ENCODE measurements at regions not wholly inside any gene's neighbourhood (a gene's known extent, or its start where the extent isn't known, plus 50 kb on each side); places are given as distances from the start of the nearest gene placed in this dataset.

DNA sequence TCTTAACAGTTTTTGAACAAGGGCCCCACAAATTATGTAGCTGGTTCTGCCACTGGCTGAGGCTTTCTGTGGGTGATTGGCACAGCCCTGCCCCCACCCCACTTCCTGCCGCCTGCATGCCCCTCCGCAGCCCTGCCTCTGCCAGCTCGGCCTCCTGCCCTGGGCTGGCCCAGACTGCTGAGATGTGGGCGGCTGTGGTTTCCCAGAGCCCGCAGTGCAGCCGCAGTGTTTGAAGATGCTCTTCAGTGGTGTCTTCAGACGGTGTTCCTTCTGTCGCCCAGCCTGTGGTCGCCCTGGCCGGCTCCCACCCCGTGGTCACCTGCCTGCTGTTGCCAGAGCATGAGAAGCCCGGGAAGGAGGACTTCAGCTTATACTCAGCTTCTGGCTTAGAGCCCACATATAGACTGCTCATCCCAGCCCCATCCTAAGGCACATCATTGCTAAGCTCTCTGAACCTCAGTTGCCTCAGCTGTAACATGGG is 154.3 kb downstream of the VEGFA start:
- in situ Hi-C loops (cut with HindIII; ENCODE audit: low sequenced_read_pairs) = no loop called here

DNA sequence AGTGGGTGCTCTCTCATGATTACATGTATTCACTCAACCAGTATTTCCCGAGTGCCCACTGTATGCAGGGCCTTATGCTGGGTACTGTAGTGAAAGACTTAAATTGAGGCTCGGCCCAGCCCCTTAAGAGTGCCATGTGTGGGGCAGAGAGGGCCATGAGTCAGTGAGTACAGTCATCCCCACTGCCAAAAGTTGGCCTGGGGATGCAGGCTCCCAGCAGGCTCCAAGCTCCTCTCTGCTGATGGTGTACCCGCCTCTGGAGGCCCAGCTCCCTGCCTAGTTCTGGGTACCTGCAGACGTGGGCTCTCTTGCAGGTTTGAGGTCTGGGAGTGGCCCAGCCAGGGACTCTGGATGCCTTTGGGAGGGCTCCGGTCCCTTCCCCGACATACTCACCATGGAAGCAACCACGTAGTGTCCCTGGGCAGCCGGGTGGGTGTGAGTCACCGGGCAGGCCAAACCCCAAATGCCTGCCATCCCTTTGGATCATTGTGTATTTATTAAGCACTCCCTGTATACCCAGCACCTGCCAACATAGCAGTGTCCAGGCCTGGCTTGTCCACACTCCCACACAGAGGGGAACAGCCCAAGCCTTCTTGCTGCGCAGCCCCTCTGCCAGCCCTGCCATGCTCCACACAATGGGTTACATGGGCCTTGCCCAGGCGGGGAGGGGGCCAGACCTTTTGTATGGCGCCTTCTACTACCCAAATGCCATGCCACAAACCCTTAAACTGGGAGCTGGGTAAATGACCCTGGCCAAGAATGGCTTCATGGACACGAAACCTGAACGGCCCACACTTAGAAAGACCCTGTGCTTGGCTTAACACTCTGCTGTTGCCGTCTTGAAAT is 153.6 kb downstream of the VEGFA start:
- in situ Hi-C loops (cut with HindIII; ENCODE audit: low sequenced_read_pairs) = no loop called here

DNA sequence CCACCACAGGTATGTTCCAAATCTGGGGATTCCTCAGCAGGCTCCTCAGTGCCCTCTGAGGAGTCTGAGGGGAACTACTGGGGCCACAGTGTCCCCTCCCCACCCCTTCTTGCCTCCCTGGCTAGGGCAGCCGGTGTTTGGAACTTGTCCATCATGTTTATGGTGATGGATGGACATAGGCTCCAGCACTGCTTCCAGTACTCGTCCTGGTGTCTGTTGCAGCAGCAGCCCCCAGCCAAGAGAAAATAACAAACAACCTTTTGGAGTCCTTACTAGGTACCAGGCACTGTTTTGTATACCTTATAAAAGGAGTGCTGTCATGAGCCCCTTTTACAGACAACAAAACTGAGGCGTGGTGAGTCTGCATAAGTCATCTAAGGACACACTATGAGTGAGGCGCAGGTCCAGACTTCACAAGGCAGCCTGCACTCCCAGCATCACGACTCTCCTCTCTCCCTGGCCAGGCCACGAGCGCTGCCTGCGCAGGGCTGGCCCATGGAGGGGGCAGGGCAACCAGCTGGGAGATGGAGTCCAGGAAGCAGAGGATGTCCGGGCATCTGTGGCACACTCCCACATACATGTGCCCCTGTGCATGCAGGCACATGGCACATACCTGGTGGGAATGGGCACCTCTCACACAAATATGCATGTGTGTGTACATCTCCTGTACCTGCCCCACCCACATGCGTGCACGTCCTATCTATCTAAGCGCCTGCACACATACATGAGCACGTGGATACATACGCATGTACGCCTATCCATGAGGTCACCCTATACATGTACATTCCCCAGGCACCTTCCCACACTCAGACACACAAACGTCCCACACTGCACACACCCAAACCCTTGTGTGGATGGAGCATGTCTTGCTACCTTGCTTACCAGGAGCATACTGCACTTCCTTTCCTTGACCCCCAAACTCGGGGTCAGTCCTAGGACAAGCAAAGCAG is 152.7 kb downstream of the VEGFA start:
- in situ Hi-C loops (cut with HindIII; ENCODE audit: low sequenced_read_pairs) = no loop called here

DNA sequence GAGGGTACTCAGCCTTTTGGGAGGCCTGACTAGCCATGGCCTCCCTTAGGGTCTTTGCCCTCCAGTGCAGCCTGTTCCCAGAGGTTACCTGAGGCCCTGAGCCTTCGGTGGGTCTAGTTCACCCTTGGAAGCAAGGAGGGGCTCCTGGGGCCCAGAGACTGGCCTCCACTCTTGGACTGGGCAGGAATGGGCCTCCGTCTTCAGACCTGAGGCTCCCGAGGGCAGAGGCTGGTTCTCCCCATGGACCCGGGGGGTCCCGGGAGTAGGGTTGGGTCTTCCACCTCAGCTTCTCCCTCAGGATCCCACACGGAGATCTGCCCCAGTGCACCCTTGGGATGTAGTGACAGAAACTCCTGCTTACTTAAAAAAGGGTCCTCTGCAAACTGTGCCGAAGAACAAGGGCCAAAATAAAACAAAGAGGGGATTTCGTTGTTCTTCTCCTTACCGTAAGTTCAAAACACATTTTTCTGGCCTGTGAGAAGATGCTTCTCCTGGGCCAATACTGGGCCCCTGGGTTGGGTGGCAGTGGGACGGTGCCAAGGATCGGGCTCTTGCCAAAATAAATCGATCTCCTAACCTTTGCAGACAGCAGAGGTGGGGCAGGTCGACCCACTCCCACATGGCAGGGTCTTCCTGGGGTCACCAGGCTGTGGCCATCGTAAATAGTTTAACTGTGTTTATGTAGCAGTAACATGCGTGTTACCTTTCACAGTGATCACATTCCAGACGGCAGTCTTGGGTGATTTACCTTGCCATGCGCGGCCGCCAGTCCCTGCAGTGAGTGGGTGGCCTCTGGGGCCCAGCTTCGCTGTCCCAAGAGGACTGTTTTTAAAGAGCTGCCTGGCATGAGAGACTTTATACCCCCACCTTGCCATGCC is 151.8 kb downstream of the VEGFA start:
- in situ Hi-C loops (cut with HindIII; ENCODE audit: low sequenced_read_pairs) = no loop called here

DNA sequence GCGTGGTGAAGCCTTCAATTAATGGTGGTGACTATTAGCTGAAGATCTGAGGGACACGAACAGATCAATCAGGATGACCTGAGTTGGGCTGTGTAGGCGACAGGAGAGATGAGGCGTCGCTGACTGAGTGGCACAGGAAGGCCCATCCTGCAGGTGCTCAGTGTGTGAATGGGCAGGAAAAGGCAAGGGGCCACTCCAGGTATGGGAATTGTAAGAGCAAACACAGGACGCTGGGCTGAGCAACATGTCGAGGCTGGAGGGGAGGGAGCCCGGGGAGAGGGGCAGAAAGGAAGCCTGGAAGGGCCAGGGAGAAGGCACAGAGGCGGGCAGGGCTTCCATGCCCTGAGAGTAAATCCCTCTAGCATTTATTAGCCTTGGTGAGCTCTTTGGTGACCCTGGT is 151.0 kb downstream of the VEGFA start:
- in situ Hi-C loops (cut with HindIII; ENCODE audit: low sequenced_read_pairs) = no loop called here

DNA sequence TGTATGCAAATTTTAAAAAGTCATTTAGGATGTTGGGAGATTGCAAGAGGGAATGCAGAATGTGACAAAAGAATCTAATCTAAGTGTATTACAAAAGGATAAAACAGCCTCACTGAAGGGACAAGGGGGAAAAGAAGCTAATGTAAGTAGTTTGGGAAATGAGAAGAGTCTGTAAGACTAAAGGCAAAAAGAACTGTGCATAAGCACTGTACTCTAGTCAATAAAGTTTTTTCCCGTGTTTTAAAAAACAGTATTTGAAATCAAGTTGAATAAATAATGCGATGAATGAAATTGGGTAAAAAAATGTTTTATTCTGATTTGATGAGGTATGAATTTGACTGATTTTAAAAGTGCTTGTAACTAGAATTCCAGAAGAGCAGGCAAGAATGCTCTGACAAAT is 149.8 kb downstream of the VEGFA start:
- in situ Hi-C loops (cut with HindIII; ENCODE audit: low sequenced_read_pairs) = no loop called here

DNA sequence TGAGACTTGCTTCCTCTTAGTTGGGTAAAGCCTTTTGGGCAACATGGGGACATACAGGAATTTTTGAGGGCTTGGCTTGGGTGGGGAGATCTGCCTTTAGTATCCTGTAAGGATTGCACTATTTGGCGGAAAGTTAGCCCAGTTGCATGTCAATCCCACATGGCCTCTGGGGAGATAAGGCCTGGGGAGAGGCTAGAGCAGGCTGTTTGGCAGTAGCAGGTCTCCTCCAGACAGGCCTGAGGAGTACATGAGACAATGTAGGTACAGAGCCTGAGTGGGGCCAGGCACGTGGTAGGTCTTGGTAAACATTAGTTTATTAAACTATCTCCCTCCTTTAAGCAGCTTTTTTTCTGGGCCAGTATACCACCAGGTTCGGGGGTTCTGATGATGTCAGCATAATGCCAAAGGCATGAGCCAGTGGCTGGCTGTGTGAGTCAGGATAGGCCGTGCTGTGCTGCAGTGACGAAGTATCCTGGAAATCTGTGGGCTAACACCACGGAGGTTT is 147.9 kb downstream of the VEGFA start:
- in situ Hi-C loops (cut with HindIII; ENCODE audit: low sequenced_read_pairs) = no loop called here

DNA sequence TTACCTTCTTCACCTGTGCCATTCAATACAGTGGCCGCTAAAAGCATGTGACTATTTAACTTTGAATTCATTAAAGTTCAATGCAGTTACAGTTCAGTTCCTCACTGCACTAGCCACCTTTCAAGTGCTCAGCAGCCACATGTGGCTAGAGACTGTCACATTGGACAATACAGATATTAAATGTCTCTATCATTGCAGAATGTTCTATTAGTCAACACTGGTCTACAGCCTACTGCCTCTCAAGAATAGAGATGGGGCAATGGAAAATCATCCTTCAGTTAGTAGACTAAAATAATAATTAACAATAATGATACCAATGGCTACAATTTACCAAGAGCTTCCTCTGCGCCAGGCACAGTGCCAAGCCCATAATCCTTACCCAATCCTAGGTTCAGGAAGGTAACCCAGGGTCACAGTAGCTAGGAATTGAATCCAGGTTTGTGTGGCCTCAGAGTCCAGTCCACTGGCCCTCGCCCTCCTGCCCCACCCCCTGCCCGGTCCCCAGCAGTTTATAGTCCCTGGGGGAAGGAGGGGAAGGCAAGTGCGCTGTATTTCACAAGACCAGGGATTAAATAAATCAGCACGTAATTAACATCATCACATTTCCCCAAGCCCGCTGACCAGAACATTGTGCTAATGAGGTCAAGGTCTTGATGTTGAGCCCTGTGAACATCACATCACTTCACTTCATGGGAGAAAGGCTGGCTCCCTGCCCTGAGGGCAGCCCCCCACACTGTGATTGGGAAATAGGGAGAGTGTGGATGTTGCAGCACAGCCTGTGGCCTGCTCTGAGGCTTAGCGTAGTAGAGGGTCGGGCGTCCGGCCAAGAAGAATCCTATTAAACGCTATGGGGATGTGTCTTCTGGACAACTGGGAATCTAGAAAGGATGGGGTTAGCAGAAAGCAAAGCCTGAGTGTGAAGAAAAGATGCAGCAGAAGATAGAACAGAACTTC is 147.2 kb downstream of the VEGFA start:
- in situ Hi-C loops (cut with HindIII; ENCODE audit: low sequenced_read_pairs) = no loop called here

DNA sequence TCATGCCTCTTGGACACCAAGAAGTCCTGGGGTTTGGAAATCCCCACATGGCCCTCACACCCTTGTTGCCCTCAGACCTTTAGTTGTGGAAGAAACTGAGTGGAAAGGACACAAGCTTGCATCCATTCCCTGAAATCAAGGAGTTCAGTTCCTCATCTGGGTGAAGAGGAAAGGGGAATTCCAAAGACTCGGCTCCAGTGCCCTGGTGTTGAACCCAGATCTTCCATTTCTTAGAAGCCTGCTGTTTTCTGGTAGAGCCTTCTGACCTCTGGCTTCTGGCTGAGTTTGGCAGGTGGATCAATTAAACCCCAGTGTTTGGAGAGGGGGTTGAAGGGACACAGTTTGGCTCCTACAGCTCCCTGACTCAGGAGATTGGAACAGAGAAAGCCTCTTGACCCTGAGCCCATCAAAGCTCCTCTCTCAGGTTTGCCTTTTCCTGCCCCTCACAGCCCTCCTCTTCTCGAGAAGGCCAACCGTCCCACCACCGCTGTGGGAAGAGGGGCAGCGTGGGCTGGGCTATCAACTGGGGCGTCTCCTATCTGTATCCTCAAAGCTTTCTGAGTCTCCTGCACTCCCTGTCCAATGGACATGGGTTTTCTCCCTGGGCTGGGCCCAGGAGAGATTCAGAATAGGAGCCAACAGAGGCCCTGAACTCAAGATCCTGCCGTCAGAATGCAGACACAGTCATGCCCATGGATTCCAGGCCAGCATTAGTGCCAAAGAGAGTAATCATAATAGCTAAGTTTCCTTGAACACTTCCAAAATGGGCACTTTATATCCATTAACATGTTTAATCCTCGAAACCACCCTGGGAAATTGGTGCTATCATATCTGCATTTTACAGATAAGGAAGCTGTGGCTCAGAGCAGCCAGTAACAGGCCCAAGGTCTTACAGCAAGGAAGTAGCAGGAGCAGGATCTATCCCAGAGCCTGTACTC is 146.2 kb downstream of the VEGFA start:
- in situ Hi-C loops (cut with HindIII; ENCODE audit: low sequenced_read_pairs) = no loop called here

DNA sequence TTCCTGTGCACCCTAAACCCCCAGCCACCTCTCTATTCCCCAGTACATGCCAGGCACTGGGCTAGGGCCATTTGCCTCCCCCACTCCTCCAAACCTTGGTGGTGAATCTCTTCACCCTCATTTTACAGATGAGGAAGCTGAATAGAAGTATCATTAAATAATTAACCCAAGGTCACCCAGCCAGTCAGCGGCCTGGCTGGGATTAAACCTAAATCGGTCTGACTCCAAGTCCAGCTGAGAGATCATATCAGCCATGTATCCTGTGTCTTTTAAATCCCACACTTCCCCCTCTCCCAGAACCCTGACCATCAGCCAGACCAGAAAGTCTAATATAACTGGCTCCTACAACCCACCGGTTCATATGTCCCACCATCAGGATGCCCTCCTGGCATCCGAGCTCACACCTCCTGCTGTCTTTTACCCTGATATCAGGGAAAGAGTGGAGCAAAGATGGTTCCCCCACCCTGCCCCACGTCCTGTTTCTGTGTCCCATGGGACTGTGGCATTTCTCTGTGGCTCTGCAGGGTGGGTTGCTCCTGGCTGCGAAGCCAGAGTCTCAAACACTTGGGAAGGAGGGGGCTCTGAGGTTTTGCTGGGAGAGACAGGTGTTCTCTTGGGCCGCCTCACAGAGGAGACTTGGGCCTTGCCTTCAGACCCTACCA is 145.3 kb downstream of the VEGFA start:
- in situ Hi-C loops (cut with HindIII; ENCODE audit: low sequenced_read_pairs) = no loop called here

DNA sequence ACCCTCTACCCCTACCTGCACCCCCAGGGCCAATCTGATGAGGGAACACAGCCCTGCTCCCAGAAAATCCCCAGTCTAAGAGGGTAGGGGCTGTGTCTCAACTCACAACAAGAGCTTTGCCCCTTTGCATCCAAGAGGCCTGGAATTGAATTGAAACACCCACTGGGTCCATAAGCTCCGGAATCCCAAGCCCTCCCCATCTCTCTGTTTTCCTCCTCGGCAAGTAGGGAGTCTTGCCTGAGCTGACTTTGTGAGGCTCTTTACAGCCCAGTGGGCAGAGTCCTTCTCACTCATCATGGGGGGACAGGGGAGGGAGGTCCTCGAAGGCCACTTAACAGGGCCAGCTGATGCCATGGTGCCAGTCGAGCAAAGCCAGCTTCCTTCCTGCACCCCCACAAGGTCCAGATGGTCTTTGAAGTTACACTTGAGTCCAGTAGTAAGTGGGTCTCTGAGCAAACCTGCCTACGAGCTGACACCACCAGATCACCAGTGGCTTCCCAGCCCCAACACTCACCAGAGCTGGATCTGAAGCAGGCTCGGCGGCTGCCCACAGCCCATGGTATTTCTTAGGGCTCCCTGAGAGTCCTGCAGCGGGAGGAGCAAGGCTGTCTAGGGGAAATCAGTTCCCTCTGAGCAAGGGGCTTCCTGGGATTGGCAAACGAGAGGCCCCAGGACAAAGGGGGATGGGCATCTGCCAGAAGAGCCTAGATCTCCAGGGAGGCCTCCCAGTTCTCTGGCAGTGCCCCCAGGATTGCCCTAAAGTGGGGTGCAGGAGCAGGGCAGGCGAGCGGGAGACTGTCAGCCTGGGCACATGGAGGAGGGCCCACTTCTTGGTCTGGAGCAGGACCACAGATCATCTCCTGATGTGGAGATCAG is 144.5 kb downstream of the VEGFA start:
- in situ Hi-C loops (cut with HindIII; ENCODE audit: low sequenced_read_pairs) = no loop called here

DNA sequence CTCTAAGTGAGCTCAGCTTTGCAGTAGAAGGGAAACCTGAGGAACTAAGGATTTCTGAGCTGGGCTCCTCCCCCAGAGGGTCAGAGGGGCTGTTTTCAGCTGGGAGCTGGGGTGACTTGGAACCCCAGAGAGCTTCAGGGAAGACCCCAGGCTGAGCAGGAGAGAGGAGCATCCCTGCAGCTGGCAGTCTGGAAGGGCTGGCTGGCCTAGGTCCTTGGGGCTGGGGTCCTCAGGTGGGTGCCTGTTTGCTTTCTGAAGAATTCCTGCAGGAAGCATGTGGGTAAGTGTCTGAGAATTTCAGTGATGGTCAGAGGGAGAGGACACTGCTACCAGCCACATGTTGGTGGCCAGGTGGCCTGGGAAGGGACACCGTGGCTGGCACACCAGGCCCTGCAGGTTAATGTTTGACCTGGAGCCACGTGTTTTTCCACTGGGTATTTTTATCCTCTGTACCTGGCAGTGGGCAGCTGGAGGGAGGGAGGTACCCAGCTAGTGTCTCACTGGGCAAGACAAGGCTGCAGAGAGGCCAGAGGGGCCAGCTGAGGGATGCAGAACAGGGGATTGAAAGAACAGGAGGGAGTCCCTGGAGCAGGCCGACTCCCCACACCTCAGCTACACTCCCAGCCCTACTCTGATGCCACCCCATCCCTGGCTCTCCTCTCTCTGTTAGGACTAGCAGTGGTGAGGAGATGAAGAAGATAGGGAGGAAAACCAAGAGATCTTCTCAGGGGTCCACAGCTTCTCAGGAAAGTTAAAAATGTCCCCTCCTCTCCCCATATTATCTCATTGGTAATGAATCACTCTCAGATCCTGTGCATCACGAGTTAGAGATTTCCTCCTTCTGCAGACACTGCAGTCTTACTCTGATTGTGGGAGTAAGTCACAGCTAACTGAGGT is 143.6 kb downstream of the VEGFA start:
- in situ Hi-C loops (cut with HindIII; ENCODE audit: low sequenced_read_pairs) = no loop called here

DNA sequence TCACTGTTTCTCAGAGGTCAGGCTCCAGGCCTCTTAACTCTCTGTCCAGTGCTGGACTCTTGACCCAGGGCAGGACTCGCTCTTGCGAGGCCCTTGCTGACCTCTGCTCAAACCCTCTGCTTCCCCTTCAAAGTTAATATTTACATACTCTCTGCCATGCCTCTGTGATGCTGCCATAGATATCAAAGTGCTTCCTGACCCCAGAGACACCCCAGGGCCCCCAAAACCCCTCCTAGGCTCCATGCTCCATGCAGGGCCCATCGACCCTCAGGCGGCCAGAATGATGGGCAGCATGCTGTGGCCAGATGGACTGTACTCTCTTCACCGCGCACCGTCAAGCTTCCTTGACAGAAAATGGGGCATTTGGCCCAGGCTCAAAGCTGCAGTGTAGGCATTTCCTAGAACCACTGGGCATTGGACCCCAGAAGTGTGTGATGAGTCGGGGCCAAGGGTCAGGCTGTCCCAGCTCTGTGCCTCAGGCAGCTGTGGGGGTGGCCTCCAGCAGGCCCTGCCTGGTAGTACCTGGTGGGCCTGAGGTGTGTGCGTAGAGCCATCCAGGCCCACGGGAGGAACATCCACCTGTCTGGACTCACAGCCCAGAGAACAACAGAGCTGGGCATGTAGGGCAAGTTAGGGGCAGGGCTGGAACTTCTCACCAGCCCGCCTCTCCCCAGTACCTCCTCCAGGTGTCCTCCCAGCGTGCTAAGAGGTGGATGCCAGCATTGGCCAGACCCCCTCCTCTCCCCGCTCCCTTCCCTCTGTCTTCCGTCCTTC is 142.8 kb downstream of the VEGFA start:
- in situ Hi-C loops (cut with HindIII; ENCODE audit: low sequenced_read_pairs) = no loop called here

DNA sequence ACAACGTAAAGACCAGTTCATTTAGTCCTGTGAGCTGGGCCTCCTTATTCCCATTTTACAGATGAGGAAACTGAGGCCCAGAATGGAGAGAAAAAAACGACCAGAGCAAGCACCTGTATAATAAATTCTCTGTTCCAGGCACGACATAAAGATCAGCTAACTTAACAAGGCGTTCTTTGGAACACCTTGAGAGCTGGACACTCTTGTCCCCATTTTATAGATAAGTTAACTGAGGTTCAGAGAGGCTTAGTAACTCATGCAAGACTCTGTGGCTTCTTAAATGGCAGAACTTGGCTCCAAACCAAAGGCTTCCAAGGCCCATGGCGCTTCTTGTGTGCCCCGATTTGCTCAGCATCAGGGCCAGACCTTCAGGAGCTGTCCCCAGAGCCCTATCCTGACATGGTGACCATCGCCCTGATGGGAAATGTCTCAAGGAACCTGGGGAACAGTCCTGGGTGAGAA is 142.1 kb downstream of the VEGFA start:
- in situ Hi-C loops (cut with HindIII; ENCODE audit: low sequenced_read_pairs) = no loop called here

Measured in DLD1 (cell line).